Stimulated activated CD4-positive, alpha-beta T cell treated with anti-CD3 and anti-CD28 coated beads, TNF-alpha, amount 100 ng/mL, for 1 hour (primary cell): ENCODE measurements at regions not wholly inside any gene's neighbourhood (a gene's known extent, or its start where the extent isn't known, plus 50 kb on each side); places are given as distances from the start of the nearest gene placed in this dataset.

Source experiments
- DNase-seq, 3 donors: peaks; one replicate each; pipeline ENCODE4 v3.0.0-alpha.2; 2020; ENCODE audit warnings: low read depth in 3 of 3, low spot score in 1 of 3

GRCh38 chr13:103356226-103356864 is 290.1 kb upstream of the SLC10A2 start:
- no peak for DNase-seq

DNA sequence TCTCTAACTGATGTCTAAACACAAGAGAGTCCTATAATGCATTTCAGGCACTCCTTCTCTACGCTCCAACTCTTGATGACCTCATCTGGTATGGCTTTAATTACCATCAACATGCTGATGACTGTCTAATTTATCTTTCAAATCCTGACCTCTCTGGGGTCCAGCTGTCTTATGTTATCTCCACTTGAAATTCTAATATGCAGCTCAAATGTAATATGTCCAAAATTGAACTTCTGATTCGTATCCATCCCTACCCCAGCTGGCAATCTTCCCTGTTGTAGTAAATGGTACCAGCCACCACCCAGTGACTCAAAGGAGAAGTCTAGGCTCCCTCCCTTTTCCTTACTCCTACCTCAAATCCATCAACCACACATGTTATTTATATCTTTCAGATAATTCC is 288.0 kb upstream of the SLC10A2 start:
- DNase-seq, result no peak

DNA sequence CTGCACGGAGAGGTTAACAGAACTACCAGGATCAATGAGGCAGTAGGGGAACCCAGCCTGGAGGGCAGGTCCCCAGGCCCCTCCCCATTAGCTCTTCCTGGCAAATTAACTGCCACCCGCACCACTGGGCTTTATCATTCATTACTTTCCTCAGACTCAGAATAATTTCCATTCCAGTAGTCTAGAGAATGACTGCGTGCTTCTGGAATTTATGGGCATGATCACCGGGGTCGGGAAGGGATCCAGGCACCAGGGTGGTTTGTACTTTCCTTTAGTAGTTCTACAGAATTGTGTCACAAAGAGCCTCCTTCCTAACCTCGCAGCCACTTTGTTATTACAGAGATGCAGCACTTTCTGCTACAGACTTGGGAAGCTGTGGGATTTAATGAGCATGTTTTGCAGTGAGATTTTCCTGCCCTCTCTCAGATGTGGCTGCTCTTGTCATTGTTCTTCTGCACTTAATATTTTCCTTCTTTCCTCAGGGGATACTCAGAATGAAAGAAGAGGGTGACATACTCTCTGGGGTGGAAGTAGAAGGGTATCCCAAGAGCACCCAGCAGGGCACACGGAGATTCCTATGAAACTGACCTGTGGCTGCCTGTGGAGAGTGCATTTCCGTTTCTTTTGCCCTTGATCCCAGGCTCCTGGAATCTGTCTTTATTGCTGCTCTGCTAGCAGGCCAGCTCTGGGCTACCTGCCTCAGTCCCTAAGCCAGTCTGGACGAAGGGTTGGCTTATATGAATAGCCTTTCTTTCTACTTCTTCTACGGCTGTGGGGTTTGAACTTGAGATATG is 285.0 kb upstream of the SLC10A2 start:
- no peak for DNase-seq

DNA sequence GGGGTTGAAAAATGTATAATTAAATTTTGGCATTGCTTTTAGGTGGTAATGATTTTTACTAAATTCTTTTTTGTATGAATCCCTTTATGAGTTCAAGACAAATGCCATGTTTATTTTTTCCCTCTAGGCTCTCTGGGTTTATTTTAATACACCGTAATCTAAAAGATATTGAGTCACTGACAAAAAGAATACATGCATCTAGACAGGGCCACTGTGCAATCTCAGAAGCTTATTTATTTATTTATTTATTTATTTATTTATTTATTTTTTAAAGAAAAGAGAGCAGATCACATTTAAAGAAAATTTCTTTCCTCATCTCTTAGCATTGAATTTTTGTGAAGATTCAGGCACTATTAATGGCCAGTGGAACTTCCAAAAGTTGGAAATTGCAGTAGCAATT is 283.9 kb upstream of the SLC10A2 start:
- DNase-seq, result no peak

DNA sequence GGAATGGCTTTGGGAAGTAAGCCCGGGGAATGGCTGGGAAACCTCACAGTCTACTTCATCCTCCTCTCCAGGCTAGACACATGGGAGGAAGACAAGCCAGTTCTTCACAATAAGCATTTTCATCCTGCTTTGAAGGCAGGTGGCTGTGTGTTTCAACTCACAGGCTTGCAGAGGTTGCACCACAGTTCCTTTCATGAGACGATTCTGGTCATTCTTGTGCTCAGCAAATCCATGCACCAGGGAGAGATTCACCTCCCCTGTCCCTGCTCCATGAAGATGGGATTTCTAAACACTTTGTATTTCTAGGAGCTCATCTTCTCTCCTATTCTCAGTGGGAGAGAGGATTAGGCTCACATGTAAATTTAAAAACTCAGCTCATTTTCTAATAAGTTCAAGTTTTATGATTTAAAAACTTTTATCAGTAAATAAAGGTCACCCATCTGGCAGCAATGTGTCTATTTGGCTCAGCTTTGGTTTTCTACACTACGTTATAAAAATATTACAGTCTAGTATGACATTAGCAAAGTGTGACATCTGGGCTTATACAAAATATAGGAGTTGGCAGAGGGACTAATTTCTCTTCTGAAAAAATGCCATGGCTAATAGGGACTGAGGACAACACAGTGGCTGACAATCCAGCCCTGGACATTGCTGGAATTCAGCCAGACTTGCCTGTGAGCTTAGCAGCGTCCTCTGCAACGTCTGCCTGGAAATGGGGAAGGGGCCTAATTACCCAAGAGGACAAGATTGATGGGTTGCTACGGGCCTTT is 283.2 kb upstream of the SLC10A2 start:
- no peak for DNase-seq

- no peak for DNase-seq
These were observed 269.0 kb upstream of the SLC10A2 start for GRCh38 chr13:103335241-103335640.

- DNase-seq, result no peak
These were observed 265.7 kb upstream of the SLC10A2 start for GRCh38 chr13:103331924-103332323.

GRCh38 chr13:103328899-103329298 is 262.7 kb upstream of the SLC10A2 start:
- no peak for DNase-seq

GRCh38 chr13:103326326-103326725 is 260.1 kb upstream of the SLC10A2 start:
- no peak for DNase-seq

GRCh38 chr13:103325672-103326071 is 259.5 kb upstream of the SLC10A2 start:
- no peak for DNase-seq

DNA sequence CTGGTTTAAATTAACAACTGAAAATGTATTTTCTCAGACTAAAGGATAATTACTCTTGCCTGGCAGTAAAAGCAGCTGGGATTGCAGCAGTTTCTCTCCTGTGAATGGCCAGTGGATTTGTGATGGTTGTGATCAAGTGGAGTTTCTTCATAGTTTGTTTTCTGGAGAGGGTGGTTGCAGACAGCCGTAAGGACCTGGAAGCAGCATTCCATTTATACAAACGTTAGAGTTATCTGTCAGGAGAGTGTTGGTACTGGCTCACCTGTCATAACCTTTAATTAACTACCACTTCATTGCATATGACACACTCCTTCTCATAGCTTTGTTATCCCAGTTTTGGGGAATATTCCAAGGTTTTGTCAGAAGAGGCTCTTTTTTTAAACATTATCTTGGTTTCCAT is 258.4 kb upstream of the SLC10A2 start:
- DNase-seq, result no peak

DNA sequence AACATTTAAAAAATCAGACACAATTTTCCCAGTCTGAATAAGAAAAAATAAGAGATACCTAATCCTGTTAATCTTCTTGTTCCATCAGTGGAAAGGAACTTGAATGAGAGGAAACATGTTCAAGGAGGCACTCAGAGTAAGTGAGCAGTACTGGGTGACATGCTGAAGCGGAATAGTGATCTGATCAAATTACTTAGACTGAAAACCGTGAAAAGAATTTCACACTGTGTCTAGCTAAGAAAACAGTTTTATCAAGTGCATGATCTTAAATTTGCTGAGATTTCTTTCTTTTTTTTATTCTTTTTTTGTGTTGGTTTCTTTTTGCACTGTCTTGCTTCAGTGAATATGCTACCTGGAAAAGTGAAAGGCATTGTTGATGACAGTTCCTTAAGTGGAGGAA is 249.5 kb upstream of the SLC10A2 start:
- DNase-seq, result no peak

GRCh38 chr13:103312467-103312866 is 246.2 kb upstream of the SLC10A2 start:
- no peak for DNase-seq

DNA sequence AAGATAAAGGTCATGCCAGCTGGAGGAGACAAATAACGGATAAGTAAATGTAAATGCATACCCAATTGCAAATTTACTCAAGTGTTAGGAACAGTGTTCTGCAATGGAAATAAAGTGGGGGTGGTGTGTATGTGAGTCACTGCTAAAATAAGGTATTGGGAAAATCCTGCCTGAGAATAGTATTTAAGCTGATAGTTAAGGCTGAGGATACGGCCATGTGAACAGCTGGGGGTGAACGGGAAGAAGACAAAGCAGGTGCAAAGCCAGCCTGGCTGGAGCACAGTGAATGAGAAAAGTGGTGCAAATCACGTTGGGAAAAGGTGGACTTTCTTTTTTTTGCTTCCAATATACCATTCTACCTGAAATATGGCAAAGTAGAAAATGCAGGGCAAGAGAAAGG is 242.4 kb upstream of the SLC10A2 start:
- DNase-seq, result no peak

DNA sequence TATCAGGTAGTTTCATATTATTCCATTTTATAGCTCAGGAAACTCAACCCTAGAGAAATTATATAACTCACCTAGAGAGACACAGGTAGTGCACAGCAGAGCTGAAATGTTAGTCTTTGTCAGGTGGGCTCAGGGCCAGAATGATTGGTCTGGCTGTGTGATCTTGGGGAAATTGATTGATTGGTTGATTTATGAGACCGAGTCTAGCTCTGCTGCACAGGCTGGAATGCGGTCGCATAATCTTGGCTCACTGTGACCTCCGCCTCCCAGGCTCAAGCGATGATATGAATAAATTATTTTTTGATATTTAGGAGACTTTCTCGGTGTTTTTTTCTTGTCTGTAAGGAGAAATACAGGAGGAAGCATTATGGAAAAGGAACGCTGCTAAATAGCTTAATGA is 239.9 kb upstream of the SLC10A2 start:
- no peak for DNase-seq

GRCh38 chr13:103303078-103303651 is 236.9 kb upstream of the SLC10A2 start:
- DNase-seq, result no peak

DNA sequence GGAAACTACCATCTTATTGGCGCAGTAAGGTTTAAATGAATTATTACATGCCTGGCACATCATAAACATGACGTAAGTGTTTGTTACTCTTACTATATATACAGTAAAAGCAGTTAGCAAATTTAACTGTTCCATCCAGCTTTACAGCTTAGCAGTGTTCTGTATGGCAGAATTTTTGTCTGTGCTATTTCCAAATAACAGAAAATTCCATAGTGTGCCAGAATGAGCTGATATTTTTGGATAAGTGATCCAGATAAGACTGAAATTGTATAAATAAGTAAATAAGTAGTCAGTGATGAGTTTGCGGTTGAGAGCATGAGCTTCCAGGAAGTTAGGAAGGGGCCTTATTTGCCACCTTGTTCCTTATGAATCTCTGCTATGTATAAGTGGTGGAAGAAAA is 236.5 kb upstream of the SLC10A2 start:
- no peak for DNase-seq

GRCh38 chr13:103299079-103299478 is 232.9 kb upstream of the SLC10A2 start:
- DNase-seq, result no peak

GRCh38 chr13:103297083-103297482 is 230.9 kb upstream of the SLC10A2 start:
- DNase-seq, result no peak

- DNase-seq, result no peak
These were observed 225.8 kb upstream of the SLC10A2 start for GRCh38 chr13:103291798-103292572.

DNA sequence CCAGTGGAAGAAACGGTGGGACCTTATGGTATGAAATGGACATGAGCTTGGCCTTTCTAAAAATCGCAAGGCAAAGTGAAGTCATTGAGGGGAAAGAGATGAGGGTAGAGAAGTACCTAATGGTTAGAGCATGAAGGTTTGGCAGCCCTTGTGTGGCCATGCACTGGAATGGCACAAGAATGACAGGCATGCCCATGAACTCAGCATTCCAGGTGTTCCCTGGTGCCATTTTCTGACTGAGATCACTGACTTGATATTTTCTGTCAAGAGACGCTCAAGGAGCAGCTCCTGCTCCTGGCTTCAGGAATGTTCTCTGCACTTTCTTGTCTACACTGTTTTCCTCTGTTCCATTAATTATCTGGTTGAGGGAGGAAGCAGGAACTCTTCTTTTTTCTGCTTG is 225.0 kb upstream of the SLC10A2 start:
- DNase-seq, result no peak
